ENCODE measurements at regions not wholly inside any gene's neighbourhood (a gene's known extent, or its start where the extent isn't known, plus 50 kb on each side); places are given as distances from the start of the nearest gene placed in this dataset.

- intact Hi-C loops (cut with DNase I; ENCODE audit: low total_unique reads), result no loop called here
- H3K27me3 ChIP-seq, result no peaks in the 10 kb centered on the region
- TF ChIP-seq CTCF (IDR thresholded peaks at IDR 0.05) (no peak), POLR2A (IDR thresholded peaks at IDR 0.05) (no peak)
- no peak overlapping the region for H3K27ac ChIP-seq
- no peaks in the 10 kb centered on the region for H3K4me1 ChIP-seq
- no peaks in the 10 kb centered on the region for H3K9me3 ChIP-seq
- no peak for DNase-seq
- no peak overlapping the region for H3K4me3 ChIP-seq
- H3K36me3 ChIP-seq, result no peaks in the 10 kb centered on the region
These were observed 65.7 kb upstream of the PLXNC1 start for GRCh38 chr12:94082690-94083089.

GRCh38 chr12:94089891-94090290 lies 58.5 kb upstream of the PLXNC1 start:
- H3K27ac ChIP-seq, result no peak overlapping the region
- H3K4me3 ChIP-seq, result no peak overlapping the region
- no peak for TF ChIP-seq POLR2A (IDR thresholded peaks at IDR 0.05)
- intact Hi-C loops (cut with DNase I; ENCODE audit: low total_unique reads), result no loop called here
- H3K4me1 ChIP-seq, result peaks cover 0 to 6% of the 10 kb centered on the region in 2 donors
- H3K27me3 ChIP-seq, result no peaks in the 10 kb centered on the region
- no peaks in the 10 kb centered on the region for H3K36me3 ChIP-seq
- no peak for DNase-seq
- H3K9me3 ChIP-seq, result no peaks in the 10 kb centered on the region

GRCh38 chr12:94091624-94092023 lies 56.8 kb upstream of the PLXNC1 start:
- peaks cover 0 to 6% of the 10 kb centered on the region in 2 donors for H3K4me1 ChIP-seq
- no peak for DNase-seq
- H3K9me3 ChIP-seq, result no peaks in the 10 kb centered on the region
- H3K27me3 ChIP-seq, result no peaks in the 10 kb centered on the region
- H3K27ac ChIP-seq, result no peak overlapping the region
- intact Hi-C loops (cut with DNase I; ENCODE audit: low total_unique reads), result no loop called here
- TF ChIP-seq POLR2A (IDR thresholded peaks at IDR 0.05) (no peak), CTCF (IDR thresholded peaks at IDR 0.05) (no peak)
- no peaks in the 10 kb centered on the region for H3K36me3 ChIP-seq
- no peak overlapping the region for H3K4me3 ChIP-seq

- TF ChIP-seq POLR2A (IDR thresholded peaks at IDR 0.05) (no peak), CTCF (IDR thresholded peaks at IDR 0.05) (no peak)
- Histone ChIP-seq H3K36me3 (no peaks in the 10 kb centered on the region), H3K4me3 (no peak overlapping the region), H3K4me1 (peaks cover 0 to 6% of the 10 kb centered on the region in 2 donors), H3K27me3 (no peaks in the 10 kb centered on the region), H3K9me3 (no peaks in the 10 kb centered on the region), H3K27ac (peak overlapping the region; percentile 48 to 82)
- peak; percentile 79 to 85 for DNase-seq
- intact Hi-C loops (cut with DNase I; ENCODE audit: low total_unique reads), result no loop called here
These were observed 55.7 kb upstream of the PLXNC1 start for GRCh38 chr12:94092516-94093241.

- intact Hi-C loops (cut with DNase I; ENCODE audit: low total_unique reads), result no loop called here
- peaks cover 0 to 6% of the 10 kb centered on the region in 2 donors for H3K4me1 ChIP-seq
- H3K4me3 ChIP-seq, result no peak overlapping the region
- DNase-seq, result no peak
- H3K27ac ChIP-seq, result no peak overlapping the region
- H3K9me3 ChIP-seq, result no peaks in the 10 kb centered on the region
- no peak for TF ChIP-seq POLR2A (IDR thresholded peaks at IDR 0.05)
- TF ChIP-seq CTCF (IDR thresholded peaks at IDR 0.05), result no peak
- no peaks in the 10 kb centered on the region for H3K36me3 ChIP-seq
- H3K27me3 ChIP-seq, result no peaks in the 10 kb centered on the region
These were observed 53.7 kb upstream of the PLXNC1 start for GRCh38 chr12:94094700-94095099.

Measured in uterus (tissue), 3 donors.